ENCODE measurements at regions not wholly inside any gene's neighbourhood (a gene's known extent, or its start where the extent isn't known, plus 50 kb on each side); places are given as distances from the start of the nearest gene placed in this dataset.
A peak's percentile ranks its signal among the peaks of the same experiment; 100 is the strongest.

GRCh38 chr1:198889749-198890148 is 250.9 kb downstream of the PTPRC start:
- in situ Hi-C loops (cut with HindIII; ENCODE audit: low pct_unique_long_range_greater_than_20kb, low sequenced_read_pairs) = no loop called here
- no peak for TF ChIP-seq POLR2AphosphoS5 (IDR thresholded peaks at IDR 0.05; ENCODE audit: low read depth, low read length)
- no peak for TF ChIP-seq REST (IDR thresholded peaks at IDR 0.05; ENCODE audit: insufficient read depth in 1 of 2, low read depth in 2 of 2, low read length in 1 of 2)
- no peak for TF ChIP-seq CTCF (IDR thresholded peaks at IDR 0.05)
- no peak for TF ChIP-seq SIN3A (IDR thresholded peaks at IDR 0.05; ENCODE audit: borderline replicate concordance, insufficient read depth, low read depth, low read length)
- no peak for TF ChIP-seq TCF7L2 (IDR thresholded peaks at IDR 0.05; ENCODE audit: low read depth, low read length)
- no peaks in the 10 kb centered on the region; the same call in 1 of the 2 replicates for H3K36me3 ChIP-seq (ENCODE audit: control insufficient read depth, insufficient read depth, low read length)
- CTCF ChIA-PET = no interaction called here
- H3K9me3 ChIP-seq (ENCODE audit: control insufficient read depth, insufficient read depth, low read depth, low read length) = no peaks in the 10 kb centered on the region
- H3K4me3 ChIP-seq (ENCODE audit: low read depth in 2 of 2, low read length in 2 of 2) = no peak overlapping the region
- peak overlapping the region; percentile 77; the same call in 1 of the 2 replicates for H3K27ac ChIP-seq (ENCODE audit: low read length)
- POLR2A ChIA-PET = no interaction called here
- ATAC-seq = no peak
- peaks cover 51% of the 10 kb centered on the region for H3K4me1 ChIP-seq (ENCODE audit: control insufficient read depth, insufficient read depth, low read length)
- no TSS peak for BruUV-seq (replicated peaks)
- DNase-seq (ENCODE audit: low read depth, low spot score) = no peak
- H3K27me3 ChIP-seq (ENCODE audit: control insufficient read depth, insufficient read depth, low read length) = no peaks in the 10 kb centered on the region
- intact Hi-C loops (cut with micrococcal nuclease; ENCODE audit: unreplicated experiment) = no loop called here

GRCh38 chr1:198890214-198890930 is 251.5 kb downstream of the PTPRC start:
- POLR2A ChIA-PET = no interaction called here
- Histone ChIP-seq H3K9me3 (ENCODE audit: control insufficient read depth, insufficient read depth, low read depth, low read length) (no peaks in the 10 kb centered on the region), H3K4me1 (ENCODE audit: control insufficient read depth, insufficient read depth, low read length) (peaks cover 51% of the 10 kb centered on the region), H3K36me3 (ENCODE audit: control insufficient read depth, insufficient read depth, low read length) (no peaks in the 10 kb centered on the region; the same call in 1 of the 2 replicates), H3K27me3 (ENCODE audit: control insufficient read depth, insufficient read depth, low read length) (no peaks in the 10 kb centered on the region), H3K27ac (ENCODE audit: low read length) (peak overlapping the region; percentile 77; the same call in 1 of the 2 replicates), H3K4me3 (ENCODE audit: low read depth in 2 of 2, low read length in 2 of 2) (no peak overlapping the region)
- no TSS peak for BruUV-seq (replicated peaks)
- DNase-seq (ENCODE audit: low read depth, low spot score) = peak; percentile 59
- ATAC-seq = peak; percentile 93
- CTCF ChIA-PET = no interaction called here
- intact Hi-C loops (cut with micrococcal nuclease; ENCODE audit: unreplicated experiment) = no loop called here
- in situ Hi-C loops (cut with HindIII; ENCODE audit: low pct_unique_long_range_greater_than_20kb, low sequenced_read_pairs) = no loop called here
- no peak for TF ChIP-seq REST (IDR thresholded peaks at IDR 0.05; ENCODE audit: insufficient read depth in 1 of 2, low read depth in 2 of 2, low read length in 1 of 2)
- peak; percentile 58; the same call in 1 of the 2 replicates for TF ChIP-seq POLR2AphosphoS5 (IDR thresholded peaks at IDR 0.05; ENCODE audit: low read depth, low read length)
- peak; percentile 40; the same call in 1 of the 2 replicates for TF ChIP-seq TCF7L2 (IDR thresholded peaks at IDR 0.05; ENCODE audit: low read depth, low read length)
